ENCODE measurements at regions not wholly inside any gene's neighbourhood (a gene's known extent, or its start where the extent isn't known, plus 50 kb on each side); places are given as distances from the start of the nearest gene placed in this dataset.

DNA sequence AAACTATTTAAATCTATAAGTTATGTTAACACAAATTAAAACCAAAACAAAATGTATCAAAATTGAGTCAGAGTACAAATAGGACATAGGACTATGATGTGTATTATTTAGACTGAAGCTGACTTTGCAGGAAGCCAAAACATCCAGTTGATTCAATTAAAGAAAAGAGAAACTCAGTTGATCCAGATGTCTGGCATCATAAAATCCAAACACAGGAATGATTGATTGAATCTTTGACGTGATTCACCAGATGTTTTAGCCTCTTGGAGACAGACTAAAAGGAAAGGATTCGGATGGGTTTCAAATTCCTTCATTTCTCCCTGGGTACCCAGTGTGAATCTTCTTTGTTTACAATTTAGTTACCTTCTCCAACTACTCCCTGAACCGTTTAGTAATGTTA is 272.9 kb downstream of the IRS1 start:
- DNase-seq (ENCODE audit: low read depth in 2 of 2) = no peak

DNA sequence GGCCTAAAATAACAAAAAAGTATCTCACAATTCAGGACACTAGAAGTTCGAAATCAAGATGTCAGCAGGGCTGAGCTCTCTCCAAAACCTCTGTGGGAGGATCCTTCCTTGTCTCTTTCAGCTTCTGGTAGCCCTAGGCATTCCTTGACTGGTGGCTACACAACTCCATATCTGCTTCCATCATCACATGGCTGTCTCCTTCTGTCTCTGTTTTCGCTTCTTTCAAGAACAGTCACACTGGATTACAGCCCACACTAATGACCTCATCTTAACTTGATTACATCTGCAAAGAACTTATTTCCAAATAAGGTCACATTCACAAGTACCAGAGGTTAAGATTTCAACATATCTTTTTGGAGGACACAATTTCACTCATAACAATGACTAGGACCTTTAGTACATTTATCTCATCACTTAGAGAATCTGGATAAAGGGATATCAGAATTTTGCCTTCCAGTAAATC is 275.2 kb downstream of the IRS1 start:
- no peak for DNase-seq (ENCODE audit: low read depth in 2 of 2)

DNA sequence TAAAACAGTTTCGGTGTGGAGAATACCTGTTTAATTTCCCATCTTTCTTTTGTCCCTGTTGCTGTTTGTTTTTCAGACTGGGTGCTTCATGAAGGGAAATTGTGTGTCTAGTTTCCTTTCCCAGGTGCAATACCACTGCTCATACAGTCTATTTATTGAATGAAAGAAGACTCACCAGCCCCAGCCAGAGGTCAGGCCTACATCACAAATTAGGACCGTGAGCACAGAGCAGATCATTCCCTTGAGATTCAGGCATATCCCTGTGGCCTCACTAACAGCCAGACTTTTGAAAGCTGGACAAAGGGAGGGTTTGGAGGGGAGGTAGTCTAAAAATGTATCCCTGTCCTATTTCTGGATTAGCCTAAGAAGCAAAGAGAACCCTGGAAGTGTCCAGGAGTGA is 278.9 kb downstream of the IRS1 start:
- no peak for DNase-seq (ENCODE audit: low read depth in 2 of 2)

DNA sequence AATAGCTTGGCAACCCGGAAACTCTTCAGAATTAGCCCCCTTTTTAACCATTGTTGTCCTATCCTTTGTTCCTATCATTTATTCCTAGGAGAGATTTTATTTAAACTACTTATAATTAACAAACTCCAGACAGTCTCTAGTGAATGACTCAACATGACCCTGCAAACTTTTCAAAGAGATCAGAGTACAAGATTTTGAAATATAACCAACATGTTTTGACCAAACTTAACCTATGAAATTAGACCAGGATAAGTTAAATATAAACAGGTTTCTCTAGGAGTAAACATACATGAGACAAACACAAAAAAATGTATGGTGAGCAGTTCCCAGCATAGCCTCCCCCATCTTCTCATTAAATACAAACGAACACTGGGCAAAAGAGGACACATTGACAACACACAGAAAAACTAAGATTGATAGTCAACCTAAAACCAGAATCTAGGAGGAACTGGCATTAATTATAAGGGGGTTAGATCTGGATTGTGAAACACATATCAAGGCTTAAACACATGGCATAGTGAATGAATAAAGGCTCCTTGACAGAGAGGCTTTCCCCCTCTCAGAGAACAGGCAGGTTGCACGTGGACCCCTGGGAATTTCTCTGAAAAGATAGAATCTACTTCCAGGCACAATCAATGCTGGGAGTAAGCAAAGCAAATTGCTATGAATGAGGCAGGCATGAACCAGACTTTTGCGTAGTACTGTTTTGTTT is 284.1 kb downstream of the IRS1 start:
- no peak for DNase-seq (ENCODE audit: low read depth in 2 of 2)

DNA sequence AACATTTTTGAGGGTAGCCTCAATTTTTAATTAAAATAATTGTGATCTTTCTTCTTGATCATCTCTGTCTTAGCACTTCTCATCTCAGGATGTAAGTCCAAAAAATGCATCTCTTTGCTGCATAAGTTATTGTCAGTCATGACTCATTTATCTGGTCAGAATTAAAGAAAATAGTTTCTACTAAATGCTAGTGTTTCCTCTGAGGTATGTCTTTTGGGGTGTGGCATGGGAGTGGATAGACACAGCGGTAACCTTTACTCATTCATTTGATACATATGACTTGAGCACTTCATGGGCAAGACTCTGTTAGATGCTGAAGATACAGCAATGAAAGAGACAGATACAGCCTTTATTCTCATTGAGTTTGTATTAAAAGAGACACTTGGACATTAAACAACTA is 284.7 kb downstream of the IRS1 start:
- no peak for DNase-seq (ENCODE audit: low read depth in 2 of 2)

DNA sequence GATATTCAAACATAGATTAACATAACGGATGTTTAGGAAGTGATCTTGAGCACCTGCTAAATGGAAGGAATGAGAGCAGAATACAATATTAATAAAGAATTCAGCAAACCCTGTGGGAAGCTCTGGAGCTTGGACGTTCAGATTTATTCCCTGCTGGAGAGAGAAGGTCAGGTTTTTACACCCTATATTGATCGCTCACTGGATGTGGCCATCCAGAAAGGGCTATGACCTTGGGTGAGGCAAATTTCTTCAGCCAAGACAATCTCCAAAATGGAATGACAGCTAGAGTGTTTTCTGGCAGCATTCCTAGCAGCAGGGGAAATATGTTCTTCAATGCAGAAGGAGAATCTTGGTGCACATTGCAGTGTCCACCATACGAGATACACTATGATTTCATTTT is 288.3 kb downstream of the IRS1 start:
- no peak for DNase-seq (ENCODE audit: low read depth in 2 of 2)

DNA sequence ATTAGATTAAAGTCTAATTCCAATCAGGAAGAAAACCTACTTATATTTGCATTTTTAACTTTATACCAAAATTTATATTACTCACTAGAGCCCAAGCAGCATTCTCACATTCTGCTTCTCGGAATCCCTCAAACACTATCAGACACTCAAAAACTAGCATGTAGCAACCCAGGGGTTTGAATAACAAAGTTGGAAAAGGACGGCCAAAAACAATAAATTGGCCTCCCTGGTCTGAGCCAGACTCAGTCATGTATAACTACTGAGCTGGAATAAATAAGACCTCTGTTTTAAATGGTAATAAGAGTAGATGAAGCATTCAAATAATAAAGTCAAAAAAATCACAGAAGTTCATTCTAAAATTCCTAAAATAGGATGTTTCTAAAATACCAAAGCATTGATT is 290.9 kb downstream of the IRS1 start:
- no peak for DNase-seq (ENCODE audit: low read depth in 2 of 2)

DNA sequence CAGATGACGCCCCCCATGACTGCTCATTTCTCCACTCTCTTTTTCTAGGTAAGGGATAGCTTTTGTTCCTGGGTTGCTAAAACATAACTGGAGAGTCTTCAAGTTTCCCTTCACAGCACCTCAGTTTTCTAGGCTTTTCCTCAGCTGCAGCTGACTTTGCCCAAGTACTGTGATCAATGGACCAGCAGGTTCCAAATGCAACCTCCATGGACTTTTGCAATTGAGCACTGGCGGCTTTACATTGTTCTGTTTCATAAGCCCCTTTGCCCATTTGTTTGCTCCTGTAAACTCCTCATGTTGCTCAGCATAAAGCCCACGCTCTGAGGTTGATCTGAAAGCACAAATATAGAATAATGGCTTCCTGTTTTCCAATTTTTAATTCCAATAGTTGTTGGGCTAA is 291.6 kb downstream of the IRS1 start:
- DNase-seq (ENCODE audit: low read depth in 2 of 2) = no peak

DNA sequence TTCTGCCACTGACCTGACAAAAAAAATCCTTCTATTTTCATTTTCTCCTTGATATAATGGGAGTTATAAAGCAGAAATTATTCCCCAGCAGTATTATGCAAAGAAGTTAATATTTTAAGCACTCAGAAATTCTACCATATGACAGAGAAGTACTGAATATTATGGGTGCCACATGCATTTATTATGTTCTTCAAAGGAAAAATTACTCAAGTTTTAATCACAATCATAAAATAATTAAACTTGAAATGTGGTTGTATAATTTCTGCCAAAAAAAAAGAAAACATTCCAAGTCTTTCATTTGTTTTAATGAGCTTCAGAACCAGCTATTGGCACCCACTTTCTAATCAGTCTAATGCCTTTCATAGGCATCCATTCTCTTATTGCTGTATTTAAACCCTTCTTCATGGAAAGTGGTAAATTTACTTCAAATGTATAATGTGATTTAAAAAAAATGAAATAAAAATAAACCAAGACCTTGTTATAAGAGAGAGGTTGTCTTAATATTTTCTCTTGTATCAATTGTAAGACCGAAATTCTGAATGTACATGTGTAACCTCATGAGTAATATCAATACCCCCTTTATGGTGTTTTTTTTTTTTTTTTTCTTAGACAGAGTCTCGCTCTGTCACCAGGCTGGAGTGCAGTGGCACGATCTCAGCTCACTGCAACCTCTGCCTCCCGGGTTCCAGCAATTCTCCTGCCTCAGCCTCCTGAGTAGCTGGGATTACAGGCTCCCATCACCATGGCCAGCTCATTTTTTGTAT is 302.3 kb downstream of the IRS1 start:
- no peak for DNase-seq (ENCODE audit: low read depth in 2 of 2)

DNA sequence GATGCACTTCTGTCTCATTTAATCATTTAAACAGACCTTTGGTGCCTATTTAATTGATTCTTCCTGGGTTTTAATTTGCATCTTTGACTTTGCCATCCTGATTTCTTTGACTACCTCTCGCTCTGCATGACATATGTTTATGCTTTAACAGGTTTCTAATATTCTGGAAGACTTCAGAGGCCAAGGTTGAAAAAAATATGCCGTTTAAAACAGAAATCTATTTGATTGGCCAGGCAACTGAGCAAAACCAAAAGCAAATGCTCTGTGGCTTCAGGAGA is 303.4 kb downstream of the IRS1 start:
- DNase-seq (ENCODE audit: low read depth in 2 of 2) = no peak

DNA sequence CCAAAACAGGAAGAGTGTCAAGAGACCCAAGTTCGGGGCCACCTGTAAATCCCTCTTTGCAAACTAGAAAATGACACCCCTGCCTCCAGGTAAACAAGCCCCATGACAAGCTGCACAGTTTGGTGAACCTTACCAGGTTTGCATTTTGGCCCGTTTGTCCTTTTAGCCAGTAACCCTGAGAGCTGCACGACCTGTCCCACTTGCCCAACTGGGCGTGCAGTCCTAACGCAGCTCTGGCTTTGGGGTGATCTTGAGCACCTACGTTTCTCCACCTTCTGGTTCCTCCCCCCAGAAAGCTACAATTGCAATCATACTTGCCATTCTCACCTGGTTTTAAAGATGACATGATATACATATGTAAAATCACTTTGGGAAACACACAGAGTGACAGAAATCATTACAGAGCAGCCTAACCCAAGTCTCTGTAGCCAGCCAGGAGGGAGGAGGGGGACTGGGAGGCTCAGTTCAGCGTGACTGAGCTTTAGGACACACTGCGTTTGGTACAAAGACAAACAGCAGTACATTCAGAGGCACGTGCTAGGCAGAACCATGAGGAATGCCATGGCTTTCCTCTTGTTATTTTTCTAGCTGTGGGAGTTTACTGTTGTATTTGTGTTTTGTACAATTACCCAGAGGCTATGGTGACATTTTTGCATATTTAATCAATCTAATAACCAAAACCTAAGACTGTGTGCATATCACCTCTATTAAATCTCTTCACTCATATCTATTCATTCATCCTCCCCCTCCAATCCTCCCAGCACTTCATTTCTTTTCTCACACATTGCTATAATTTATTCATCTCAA is 304.0 kb downstream of the IRS1 start:
- no peak for DNase-seq (ENCODE audit: low read depth in 2 of 2)

DNA sequence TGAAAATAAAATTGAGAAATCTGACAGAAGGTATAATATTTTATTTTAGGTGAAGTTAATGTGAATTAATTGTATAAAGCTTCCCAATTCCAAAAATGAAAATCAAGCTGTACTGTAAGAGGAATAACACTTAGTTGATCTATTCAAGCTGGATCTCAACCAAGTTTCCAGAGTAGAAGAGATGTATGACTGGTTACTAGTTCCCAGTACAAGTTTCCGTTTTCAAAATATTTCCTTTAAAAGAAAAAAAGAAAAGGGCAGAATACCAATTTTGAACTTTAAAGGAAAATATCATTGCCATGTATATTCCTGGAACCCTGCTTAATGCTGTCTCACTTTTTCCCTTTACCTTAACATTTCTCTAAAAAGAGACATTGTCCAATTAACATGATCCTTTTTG is 308.5 kb downstream of the IRS1 start:
- no peak for DNase-seq (ENCODE audit: low read depth in 2 of 2)

DNA sequence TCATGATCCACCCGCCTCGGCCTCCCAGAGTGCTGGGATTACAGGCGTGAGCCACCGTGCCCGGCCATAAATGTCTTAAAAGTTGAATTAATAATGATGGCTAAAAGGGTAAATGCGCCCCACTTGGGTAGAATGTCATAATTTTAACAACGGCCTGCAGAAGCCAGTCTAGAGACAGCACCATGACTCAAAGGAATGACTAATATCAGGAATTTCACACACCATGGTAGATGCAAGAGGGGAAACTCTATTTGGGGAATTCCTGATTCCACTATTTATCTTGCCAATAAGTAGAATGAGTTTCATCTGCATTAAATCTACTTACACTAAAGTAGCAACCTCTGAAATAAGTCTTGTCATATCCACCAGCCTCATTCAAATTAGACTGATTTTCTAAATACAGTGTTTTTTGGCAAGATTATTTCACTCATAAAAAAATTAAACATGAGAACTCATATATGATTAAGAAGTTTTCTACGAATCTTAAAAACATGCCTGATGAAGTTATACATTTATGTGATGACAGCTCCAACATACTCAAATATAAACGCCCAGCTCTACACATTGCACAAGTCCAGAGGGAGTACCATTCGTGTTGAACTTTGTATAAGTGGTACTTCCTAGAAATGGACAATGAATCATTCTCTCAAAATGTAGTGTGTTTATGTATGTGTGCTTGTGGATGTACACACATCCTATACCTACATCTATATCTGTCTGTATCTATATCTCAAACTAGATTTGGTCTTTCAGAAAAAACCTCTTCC is 309.7 kb downstream of the IRS1 start:
- DNase-seq (ENCODE audit: low read depth in 2 of 2) = no peak

DNA sequence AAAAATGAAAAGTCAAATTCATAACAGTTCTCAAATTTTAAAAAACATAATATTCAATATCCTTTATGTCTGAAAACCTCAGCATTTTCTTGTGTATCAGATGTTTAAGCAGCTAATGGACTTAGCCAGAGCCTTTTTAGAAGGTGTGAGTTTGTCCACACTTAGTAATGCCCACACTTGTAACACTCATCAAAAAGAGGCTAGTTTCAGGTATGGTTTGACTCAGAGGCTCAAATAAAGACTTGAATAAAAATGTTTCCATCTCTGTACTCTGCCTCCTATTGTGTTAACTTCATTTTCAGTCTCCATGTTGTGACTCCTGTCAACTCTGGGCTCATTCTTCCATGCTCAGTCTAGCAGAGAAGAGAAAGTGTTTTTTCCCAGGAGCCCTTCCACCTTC is 311.6 kb downstream of the IRS1 start:
- no peak for DNase-seq (ENCODE audit: low read depth in 2 of 2)

DNA sequence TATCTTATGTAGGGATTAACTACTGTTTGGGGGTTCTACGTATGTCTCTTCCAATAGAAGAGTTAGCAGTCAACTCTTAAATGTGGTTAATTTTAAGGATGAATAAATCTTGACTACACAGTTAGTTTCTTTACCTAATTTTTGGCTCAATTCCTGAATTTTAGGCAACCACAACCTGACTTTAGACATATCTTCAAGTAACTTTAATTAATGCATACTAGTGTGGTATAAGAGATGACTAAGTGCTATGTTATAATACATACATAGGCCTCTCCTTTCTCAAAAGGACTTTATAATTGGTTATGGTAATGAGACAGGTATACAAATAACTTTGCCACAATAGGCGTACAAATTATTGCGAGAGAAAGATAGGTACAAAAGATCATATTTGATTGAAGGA is 312.0 kb downstream of the IRS1 start:
- DNase-seq (ENCODE audit: low read depth in 2 of 2) = no peak

DNA sequence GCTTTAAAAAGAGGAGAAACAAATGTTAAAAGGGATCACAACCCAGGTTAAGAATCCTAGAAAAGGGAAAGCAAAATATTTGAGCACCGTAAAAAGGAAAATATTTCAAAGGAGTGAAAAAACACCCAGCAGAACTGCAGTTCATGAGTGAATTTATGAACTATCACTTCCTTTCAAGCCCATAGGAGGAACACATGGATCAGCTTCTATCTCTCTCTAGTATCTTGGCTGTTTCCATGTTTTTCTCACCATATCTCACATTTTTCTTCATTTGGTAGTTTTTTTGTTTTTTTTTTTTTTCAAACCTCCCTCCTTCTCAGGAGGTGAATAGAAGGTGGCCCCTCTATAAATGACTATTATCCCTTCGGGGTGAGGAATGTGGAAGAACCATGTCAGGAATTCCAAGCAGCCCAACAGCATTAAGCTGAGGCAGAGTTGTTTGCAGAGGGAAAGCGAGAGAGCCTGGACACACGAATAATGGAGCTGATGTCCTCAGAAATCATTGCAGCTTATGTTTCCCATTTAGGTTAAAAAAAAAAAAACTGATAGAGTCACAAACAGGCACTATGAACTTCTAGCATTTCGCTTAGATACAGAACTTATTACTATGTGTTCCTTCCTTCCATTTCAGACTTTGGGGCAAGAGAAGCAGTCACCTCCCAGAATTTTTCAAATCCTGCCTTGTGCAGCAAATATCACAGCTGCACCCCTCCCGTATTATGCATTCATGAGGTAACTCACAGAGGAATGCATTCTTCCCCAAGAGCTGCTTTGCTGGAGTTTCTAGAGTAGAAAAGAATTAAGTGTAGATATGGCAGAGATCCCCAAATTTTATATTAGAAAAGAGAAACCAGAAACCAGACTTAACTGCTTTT is 315.6 kb downstream of the IRS1 start:
- no peak for DNase-seq (ENCODE audit: low read depth in 2 of 2)

DNA sequence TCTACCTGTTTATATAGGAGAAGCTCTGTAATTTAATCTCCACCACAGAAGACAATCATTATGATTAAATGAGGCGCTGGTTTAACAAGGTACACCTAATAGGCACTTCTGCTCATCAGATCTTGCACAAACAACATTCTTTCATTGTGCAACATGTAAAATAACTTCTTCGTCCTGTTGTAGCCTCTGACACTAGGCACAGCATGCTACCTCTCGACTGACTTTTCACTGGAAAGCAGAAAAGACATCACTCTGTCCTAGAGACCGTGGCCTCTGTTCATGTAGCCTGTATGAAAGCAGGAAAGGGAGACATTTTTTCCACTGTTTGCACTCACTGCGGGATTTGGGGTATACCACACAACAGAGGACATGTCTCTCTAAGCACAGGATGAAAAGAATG is 316.5 kb downstream of the IRS1 start:
- DNase-seq (ENCODE audit: low read depth in 2 of 2) = no peak

DNA sequence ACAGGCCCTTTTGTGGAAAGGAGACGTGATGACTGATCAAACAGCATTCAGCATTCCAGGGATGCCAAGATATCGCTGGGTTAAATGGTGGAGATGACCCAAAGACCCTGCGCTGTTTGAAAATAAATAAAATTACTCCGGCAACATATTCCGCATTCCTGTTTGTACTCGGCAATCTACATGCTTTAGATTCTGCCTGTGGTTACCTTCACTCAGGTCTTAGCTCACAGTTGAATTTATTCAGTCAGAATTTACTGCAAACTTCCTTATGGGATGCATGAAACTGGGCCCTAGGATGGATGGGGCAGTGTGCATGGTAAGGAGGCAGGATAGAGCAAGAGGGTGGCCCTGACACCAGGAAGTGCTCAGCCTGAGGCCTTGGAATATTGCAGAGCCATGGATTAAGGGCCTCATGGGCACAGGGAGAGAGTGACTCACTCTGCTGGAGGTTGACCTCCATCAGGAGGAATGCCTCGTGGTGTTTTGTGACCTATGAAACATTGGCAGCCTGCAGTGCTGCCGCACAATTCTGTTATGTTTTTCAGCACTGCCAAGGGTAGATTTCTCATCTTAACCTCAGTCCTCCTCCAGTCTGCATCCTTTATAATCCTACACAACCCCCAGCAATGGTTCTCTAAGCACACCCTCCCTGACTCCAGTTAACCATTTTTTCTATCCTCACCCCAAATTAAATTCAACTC is 321.4 kb downstream of the IRS1 start:
- no peak for DNase-seq (ENCODE audit: low read depth in 2 of 2)

DNA sequence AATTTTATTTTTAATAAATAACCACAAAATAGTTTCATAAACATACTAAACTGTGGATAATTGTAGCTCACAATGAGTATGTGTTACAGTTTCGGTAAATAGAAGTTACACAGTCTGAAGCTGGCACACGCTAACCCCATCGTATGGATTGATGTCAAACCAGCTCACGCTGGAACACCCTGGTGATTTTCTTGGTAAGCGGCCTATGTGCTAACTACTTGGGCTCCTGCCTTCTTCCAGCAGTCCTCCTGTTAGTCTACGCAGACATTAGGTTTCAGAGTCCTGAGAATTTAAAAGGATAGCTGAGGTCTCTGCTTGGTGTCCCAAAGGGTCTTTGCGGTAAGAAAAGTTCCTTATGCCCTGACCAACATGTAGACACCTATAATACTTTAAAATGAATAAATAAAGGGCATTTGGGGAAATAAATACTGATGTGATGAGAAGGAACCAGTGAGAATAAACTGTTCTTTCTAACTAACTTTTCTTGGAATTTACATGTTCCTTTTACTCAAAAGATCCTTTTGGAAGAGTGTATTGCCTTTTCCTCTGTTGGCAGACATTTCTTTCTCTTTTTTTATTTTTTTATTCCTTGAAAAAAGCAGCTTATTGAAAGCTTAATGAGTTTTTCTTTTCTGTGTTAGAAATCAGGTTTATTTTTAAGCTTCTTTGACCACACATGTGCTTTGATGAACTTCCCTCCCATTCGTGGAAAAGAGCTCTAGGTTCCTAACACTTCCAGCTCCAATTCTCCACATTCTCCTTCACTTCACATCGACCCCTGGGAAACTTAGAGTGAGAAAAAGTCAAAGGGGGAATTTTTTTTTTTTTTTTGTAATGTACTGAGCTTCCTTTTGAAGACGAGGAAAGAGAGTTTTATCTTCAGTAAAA is 322.2 kb downstream of the IRS1 start:
- DNase-seq (ENCODE audit: low read depth in 2 of 2) = no peak

DNA sequence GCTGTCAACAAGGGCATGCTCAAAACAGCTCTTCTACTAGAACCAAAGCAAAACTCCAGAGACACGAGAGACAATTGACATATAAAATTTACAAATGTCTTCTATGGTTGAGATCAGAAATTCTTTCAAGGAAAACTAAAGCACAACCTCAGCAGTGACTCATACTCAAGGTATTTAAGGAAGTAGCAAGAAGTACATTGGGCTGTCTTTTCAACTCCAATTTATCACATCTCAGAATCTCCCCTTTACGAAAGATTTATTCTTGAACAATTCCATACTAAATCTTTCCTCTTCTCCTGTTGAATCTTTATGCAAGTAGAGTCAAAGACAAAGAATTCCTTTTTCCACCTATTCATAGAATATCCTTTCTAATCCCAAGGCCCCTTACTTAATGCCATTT is 324.0 kb downstream of the IRS1 start:
- no peak for DNase-seq (ENCODE audit: low read depth in 2 of 2)
